ENCODE measurements at regions not wholly inside any gene's neighbourhood (a gene's known extent, or its start where the extent isn't known, plus 50 kb on each side); places are given as distances from the start of the nearest gene placed in this dataset.

DNA sequence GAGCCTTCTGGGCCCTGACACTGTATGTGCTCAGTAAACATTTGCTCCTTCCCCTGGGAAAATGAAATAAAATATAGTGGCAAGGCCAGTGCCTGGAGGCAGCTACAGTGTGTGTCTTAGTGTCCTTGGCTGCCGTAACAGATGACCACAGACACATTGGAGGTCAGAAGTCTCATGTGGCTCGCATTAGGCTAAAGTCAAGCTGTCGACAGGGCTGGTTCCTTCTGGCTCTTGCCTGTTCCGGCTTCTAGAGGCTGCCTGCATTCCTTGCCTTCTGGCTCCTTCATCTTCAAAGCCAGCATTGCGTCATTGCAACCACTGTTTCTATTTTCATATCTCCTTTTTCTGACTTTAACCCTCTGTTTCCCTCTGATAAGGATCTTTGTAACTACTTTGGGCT lies 83.6 kb upstream of the STX18 start:
- no peak for DNase-seq

DNA sequence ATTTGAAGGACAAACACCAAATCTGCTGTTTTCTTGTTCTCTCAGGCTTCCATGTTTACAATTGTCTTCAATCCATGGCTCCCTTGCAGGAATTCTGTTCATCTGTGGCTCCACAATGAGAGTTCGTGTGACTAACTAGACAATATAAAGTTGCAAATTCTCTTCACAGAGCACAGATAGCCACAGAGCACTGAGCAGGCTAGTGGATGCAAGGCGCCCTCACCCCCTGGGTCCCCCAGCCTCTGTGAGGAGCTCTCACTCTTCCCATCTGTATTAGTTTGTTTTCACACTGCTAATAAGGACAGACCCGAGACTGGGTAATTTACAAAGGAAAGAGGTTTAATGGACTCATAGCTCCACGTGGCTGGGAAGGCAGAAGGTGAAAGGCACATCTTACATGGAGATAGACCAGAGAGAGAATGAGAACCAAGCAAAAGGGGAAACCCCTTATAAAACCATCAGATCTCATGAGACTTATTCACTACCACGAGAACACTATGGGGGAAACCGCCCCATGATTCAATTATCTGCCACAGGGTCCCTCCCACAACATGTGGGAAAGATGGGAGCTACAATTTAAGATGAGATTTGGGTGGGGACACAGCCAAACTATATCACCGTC lies 82.5 kb upstream of the STX18 start:
- DNase-seq = no peak

DNA sequence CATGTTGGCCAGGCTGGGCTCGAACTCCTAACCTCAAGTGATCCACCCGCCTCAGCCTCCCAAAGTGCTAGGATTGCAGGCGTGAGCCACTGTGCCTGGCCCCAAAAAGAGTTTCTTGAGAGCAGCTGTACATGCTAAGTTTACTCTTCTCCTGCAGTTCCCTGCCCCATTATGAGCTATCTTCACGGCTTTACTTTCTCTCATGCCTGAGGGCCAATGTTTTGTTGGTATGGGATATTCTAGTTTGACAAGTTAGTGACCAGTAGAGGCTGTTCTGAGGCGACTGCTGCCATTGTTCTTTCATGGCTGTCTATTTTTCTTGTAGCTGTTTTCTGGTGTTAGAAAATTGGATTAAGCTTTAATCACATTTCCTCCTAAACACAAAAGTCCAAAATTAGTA lies 78.0 kb upstream of the STX18 start:
- DNase-seq = no peak

DNA sequence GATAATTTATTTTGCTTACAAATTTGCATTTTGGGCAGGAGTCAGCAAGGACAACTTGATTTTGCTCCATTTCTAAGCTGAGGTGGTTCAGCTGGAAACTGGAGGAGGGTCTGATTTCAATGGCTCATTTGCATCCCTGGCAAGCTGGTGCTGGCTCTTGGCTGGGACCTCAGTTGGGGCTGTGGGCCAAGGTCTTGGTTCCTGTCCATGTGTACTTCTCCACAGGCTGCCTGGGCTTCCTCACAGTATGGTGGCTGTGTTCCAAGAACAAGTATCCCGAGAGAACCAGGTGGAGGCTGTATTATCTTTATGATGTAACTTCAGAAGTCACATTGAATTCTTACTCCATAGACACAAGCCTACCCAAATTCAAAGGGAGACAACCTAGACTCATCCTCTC lies 77.0 kb upstream of the STX18 start:
- DNase-seq = no peak

DNA sequence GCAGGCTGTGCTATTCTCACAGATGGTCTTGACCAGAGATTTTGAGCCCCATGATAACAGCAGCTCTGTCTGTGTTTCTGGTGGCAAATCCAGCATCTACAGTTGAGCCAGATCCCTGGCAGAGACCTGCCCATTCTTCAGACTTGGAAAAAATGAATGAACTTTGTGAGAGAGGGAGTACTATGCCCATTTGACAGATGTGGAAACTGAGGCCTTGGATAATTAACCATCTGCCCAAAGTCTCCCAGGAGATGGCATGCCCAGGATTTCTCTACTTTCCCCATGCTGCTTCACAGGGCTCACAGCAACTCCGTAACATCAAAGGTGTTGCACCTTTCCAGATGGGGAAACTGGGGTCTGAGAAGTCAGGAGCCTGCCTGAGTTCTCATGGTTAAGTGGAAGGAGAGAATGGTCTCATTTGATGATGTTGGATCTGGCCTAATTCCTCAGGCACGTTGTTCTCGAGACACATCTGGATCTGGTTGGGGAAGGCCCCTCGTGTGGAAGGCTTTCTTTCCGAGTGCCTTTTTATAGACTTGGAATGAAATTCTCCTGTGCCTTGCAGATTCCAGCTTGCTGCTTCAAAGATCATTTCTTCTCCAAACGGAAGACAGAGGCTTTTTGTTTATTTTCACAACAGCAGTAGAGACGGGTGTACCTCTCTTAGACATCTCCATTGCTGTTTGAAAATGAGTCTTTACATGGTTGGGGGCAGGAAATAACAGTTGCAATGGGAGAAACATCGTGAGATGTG lies 73.3 kb upstream of the STX18 start:
- no peak for DNase-seq

DNA sequence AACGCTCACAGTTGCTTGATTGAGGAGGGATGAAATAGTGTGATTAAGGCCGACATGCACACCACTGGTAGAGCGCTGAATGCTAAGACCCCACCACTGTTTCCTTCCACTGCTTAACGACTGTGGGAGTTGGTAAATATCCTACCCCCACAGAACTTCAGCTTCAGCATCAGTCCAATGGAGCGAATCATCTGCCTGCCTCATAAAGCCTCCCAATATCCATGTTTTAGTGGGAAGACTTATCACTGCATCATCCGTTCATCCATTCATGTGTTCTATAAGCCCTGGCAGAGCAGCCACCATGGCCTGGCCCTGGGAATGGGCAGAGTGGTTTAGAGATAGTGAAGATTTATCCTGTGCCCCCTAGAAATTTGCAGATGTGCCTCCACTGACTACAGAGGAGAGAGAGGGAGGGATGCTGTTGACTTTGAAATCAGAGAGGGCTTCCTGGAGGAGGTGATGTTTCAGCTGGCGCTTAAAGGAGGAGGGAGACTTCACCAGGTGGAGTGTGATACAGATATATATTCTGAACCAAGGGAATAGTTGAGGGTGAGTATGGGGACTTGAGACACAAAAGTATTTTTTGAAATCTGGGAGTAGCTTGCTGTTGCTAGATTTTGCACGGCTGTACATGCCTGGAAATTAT lies 71.9 kb upstream of the STX18 start:
- DNase-seq = peak; percentile 10

DNA sequence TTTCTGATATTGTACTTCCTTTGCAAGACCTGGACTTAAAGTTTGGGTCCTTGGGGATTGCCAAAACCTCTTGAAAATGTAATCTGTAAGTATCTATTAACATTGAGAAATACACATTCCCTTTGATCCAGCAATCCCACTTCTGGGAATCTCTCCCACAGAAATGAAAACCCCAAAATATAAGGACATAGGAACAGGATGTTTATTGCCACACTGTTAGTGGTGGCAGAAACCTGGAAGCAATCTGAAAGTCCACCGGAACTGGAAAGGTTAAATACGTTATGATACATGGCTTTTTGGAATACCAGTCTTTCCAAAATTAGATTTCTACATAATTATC lies 71.2 kb upstream of the STX18 start:
- no peak for DNase-seq

DNA sequence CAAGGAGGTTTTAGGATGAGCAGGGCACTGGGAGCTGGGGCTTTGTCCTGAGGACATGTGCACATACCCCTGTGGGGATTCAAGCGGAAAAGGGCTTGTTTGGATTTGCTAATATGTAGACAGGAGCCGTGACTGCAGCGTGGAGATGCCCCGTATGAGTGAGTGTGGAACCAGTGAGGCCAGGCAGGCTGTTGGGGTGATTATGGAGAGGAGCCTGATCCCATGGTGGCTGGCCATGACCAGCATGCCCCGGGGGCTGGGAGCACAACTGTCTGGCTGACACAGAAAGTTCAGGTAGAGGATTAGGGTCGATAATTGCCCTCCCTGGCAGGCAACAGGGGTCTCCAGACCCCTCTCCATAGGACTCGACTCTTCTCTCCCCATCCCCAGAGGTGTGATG lies 68.8 kb upstream of the STX18 start:
- DNase-seq = no peak

DNA sequence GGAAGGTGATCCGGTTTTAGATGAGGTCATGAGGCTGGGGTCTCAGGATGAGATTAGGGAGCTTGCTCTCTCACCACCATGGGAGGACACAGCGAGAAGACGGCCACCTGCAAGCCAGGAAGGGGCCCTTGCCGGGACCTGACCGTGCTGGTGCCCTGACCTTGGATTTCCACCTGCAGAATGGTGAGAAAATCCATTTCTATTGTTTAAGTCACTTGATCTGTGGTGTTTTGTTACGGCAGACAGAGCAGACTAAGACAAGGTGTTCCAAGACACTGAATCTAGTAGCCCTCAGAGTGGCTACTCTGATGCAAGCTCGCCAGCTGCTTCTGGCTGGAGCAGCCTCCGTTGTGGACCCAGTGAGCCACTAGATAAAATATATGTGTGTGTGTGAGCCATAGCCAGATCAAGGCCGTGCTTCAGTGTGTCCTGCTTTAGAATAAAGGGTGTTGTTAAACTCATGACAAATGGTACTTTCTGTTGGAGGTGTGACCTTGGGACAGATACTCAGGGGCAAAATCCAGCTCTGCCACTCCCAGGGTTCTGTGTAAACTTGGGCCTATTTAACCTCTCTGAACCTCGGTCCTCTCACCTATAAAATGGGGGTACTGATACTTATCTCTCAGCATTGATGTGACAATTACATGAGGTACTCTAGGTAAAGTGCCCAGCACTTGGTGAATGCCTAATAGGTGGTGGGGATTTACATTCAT lies 67.9 kb upstream of the STX18 start:
- no peak for DNase-seq

DNA sequence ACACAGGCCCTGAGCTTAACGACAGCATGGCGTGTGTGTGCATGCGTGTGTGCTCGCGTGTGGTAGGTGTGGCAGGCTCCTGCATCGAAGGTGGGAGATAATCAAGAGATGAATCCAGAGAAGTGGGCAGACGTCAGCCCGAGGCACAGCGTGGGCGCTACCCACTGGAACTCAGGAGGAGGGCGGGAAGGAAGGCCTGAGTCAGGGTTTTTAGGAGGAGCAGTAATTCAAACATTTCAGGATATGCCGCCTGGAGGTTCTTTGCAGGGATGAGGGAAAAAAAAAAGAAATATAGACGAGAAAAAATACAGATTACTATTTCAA lies 66.3 kb upstream of the STX18 start:
- DNase-seq = no peak

DNA sequence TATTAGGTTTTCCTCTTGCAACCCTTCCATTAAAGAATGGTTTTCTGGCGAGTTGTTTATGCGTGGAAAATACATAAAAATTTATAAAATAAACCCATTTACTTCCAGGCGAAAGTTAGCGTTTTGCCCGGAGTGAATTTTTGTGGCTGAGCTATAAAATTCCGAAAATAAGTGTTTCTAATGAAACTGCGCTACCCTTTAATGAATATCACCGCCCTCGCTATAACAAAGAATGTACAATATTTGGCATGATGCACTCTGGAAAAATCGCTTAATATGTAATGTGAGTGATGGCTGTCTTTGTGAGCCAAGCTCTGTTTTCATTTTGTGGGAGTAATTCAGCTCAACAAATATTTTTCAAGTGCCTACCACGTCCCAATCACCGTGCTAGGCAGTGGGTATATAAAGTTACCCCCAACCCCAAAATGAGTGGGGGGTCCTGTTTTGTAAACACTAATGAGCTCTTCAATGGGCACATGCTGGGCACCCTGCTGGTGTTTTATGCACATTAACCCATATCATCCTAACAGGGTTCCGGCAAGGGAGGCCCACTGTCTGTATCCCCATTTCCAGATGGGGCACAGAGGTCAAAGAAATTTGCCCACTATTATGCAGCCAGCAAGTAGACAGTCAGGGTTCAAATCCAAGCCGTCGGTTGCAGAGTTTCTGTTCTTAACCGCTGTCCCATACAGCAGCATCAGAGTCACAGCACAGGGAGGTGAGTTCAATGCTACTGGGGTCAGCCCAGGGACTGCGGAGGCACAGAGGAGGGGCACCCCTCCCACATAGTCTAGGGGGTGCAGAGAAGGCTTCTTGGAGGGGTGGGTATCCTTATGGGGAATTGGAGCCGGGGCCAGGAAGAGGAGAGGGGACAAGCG lies 65.7 kb upstream of the STX18 start:
- DNase-seq = no peak

DNA sequence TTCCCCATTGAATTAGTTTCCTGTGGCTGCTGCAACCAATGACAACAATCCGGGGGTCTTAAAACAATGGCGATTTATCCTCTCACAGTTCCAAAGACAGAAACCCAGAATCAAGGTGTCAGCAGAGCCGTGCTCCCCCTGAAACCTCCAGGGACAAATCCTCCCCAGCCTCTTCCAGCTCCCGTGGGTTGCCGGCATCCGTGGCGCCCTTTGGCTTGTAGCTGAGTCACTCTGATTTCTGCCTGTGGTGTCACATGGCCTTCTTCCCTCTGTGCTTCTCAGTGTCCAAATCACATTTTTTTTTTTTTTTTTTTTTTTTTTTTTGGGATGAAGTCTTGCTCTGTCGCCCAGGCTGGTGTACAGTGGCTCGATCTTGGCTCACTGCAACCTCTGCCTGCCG lies 64.5 kb upstream of the STX18 start:
- no peak for DNase-seq

DNA sequence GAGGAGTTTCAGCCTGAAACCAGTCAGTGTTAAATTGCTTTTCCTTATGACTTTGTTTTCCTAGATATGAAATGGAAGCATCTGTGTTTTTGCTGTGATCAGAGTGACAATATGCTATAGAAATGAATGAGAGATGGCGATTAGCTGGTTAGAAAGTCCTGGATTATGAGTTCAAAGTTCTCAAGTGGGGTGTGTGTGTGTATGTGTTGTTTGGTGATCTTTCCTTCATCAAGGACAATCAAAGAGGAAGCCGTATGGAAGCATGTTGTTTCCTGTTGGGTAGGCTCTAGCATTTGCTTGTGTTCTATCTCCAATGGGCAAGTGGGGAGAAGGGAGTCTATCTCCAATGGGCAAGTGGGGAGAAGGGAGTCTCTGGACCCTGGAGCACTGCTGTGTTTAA lies 64.0 kb upstream of the STX18 start:
- no peak for DNase-seq

DNA sequence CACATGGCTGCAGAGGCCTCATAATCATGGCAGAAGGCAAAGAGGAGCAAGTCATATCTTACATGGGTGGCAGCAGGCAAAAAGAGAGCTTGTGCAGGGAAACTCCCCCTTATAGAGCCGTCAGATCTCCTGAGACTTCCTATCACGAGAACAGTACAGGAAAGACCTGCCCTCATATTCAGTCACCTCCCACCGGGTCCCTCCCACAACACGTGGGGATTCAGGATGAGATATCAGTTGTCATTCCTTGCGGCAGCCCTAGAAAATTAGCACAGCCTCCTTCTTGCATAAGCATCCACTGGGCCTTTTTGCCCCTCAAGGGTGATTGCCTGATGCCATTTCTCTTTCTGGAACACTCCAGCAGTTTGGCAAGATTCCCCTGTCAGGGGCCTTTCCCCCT lies 61.7 kb upstream of the STX18 start:
- DNase-seq = no peak

DNA sequence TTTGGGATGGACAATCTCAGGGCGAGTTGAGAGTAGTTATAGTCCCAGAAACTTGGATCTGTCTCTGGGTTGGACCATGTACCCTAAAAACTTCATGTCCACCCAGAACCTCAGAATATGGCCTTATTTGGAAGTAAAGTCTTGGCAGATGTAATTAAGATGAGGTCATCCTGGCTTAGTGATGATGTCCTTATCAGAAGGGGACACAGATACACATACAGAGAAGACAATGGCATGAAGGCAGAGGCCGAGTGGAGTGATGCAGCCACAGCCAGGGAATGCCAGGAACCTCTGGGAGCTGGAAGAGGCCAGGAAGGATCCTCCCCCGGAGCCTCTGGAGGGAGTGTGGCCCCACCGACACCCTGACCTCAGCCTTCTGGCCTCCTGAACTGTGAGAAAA lies 61.2 kb upstream of the STX18 start:
- DNase-seq = no peak

DNA sequence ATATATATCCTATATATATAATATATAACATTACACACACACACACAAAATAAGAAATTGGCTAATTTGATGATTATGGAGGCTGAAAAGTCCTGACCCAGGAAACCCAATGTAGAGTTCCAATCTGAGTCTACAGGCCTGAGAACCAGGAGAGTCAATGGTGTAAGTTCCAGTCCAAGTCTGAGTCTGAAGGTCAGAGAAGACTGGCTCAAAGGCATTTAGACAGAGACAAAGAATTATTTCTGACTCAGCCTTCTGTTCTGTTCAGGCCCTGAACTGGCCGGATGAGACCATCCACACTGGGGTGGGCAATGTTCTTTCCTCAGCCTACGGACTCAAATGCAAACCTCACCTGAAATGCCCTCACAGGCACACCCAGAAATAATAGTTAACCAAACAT lies 60.6 kb upstream of the STX18 start:
- DNase-seq = no peak

DNA sequence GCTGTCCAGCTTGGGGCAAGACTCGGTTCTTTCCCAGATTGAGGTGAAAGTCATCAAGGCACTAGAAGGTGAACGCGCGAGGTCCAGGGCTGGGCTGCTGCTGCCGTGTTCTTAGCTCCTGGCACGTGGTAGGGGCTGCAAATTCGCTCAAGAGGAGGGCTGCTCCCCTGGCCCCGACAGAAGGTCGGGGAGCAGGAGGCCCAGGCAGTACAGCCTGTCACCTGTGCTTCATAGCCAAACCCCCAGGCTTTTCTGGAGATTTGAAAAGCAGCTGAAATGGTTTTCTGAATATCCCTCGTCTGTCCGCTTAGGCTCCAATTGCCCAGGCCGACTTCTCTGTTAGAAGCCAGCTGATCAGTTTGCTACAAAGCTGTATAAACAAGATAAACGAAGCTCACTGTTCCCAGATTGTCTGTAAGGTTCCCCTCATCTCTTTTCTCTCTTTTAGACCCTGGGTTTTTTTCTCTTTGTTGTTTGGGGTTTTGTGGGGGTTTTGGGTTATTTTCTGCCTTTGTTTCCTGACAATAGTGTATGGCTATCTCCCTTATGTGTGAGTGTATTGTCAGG lies 60.0 kb upstream of the STX18 start:
- no peak for DNase-seq

DNA sequence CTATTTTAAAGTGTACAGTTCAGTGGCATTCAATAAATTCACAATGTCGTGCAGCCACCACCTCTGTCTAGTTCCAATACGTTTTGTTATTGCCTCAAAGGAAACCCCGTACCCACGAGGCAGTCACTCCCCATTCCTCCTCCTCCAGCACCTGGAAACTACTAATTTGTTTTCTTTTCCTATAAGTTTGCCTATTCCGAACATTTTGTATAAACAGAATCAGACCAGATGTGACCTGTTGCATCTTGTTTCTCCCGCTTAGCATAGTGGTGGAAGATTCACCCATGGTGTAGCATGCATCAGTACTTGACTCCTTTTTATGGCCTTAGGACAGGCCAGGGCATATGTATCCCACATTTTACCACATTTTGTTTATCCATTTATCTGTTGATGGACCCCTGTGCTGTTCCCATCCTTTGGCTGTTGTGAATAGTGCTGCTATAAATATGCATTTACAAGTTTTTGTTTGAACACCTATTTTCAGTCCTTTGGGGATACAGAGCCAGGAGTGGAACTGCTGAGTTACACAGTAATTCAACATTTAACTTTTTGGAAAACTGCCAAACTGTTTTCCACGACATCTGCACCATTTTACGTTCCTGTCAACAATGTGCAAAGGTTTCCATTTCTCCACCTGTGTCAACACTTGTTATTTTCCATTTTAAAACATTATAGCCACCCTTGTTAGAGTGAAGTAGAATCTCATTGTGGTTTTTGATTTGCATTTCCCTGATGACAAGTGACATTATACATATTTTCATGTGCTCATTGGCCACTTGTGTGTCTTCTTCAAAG lies 57.8 kb upstream of the STX18 start:
- DNase-seq = no peak

DNA sequence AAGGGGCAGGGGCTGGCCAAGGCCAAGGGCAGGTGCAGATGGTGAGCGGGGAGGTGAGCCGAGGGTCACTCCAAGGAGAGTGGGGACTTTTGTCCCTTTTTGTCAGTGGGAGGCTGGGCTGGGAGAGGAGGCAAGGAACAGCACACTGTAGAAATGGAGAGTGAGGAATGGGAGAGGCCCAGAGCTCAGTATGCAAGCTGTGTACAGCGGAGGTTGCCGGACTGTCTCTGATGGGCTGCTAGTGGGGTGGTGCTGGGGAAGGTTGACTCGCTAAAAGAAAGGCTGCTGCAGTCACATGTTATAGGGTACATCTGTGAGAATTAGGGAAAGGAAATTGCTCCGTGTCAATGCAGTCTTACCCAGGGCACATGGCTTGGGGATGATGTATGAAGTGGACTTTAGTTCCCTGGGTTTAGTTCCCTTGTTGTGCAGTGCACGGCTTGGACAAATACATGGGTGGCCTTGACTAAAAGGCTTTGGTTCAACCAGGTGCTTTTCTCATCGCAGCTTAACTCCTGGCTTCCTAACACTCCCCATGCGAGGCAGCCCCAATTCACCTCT lies 57.1 kb upstream of the STX18 start:
- no peak for DNase-seq

DNA sequence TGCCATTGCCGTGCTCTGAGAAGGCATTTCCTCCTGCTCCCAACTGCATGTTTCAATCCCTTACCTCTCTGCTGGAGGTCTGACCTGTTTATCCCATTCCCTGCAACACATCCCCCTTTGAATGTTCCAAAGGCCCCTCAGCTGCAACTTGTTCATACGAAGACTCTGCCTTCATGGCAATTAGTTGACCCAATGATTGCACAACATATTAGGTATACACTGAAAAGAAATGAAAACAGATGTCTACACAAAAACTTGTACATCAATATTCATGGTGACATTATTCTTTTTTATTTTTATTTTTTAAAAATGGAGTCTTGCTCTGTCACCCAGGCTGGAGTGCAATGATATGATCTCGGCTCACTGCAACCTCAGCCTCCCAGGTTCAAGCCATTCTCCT lies 54.9 kb upstream of the STX18 start:
- DNase-seq = no peak

DNA sequence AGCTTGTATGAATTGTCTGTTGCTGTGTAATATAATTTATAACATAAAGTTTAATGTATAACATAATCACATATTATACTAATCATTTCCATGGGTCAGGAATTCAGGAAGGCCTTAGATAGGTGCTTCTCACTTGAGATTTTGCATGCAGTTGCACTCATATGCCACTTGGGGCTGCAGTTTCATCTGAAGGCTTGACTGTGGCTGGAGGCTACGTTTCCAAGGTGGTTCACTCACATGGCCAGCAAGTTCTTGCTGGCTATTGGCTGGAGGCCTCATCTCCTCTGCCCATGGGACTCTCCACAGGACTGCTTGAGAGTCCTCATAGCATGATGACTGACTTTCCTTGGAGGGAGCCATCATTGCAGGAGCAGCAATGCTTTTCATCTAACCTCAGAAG lies 53.4 kb upstream of the STX18 start:
- no peak for DNase-seq
